Adrenal gland (tissue), 9 donors: ENCODE measurements at regions not wholly inside any gene's neighbourhood (a gene's known extent, or its start where the extent isn't known, plus 50 kb on each side); places are given as distances from the start of the nearest gene placed in this dataset.
A peak's percentile ranks its signal among the peaks of the same experiment; 100 is the strongest.

ENCODE experiments used
- DNase-seq, 7 donors: peaks; one replicate each; pipeline ENCODE4 v3.0.0-alpha.2; 2019 to 2020
- H3K27ac ChIP-seq, 5 donors: fragments of 200-600 bp; sonication (generic) in 4 of 5; 1 replicate in 3 of 5; 2 replicates in 2 of 5; pipeline versions ENCODE4 v1.5.1 to v1.8.0; 2016 to 2020; ENCODE audit warnings: mild to moderate bottlenecking in 1 of 5
- H3K27me3 ChIP-seq: fragments of 200-600 bp; 2 replicates; pipeline ENCODE4 v1.8.0; 2021
- H3K36me3 ChIP-seq, 2 donors: fragments of 200-600 bp; replicated peaks in 1 of 2; 1 replicate in 1 of 2; 2 replicates in 1 of 2; pipeline versions ENCODE4 v1.5.1 to v1.8.0; 2018 to 2022
- H3K4me1 ChIP-seq, 2 donors: fragments of 200-600 bp; replicated peaks in 1 of 2; 1 replicate in 1 of 2; 2 replicates in 1 of 2; pipeline versions ENCODE4 v1.5.1 to v1.8.0; 2018 to 2021
- H3K4me3 ChIP-seq, 4 donors: fragments of 200-600 bp; sonication (generic) in 3 of 4; one replicate each; pipeline ENCODE4 v1.5.1; 2016 to 2018
- H3K9me3 ChIP-seq, 3 donors: fragments of 200-600 bp; sonication (generic) in 1 of 3; replicated peaks in 1 of 3; 1 replicate in 2 of 3; 2 replicates in 1 of 3; pipeline versions ENCODE4 v1.5.1 to v1.8.0; 2016 to 2021
- CTCF ChIP-seq, 6 experiments: fragments of 450-650 bp in 4 of 6; fragments of 200-600 bp in 2 of 6; sonication (generic) in 1 of 6; IDR thresholded peaks; 1 replicate in 5 of 6; 2 replicates in 1 of 6; pipeline versions ENCODE4 v1.5.1 to v1.8.0; 2016 to 2021; ENCODE audit warnings: antibody characterized with exemption in 6 of 6, mild to moderate bottlenecking in 2 of 6, moderate library complexity in 1 of 6
- POLR2A ChIP-seq, 2 donors: fragments of 450-650 bp; IDR thresholded peaks; one replicate each; pipeline ENCODE4 v1.6.1; 2017; ENCODE audit warnings: antibody characterized with exemption in 2 of 2, mild to moderate bottlenecking in 2 of 2, moderate library complexity in 1 of 2
- WGBS, 4 donors: extraction: QIAGEN DNeasy Blood & Tissue Kit in 2 of 4; methylation state at CpG; one replicate each; pipeline versions ENCODE4 v1.1.5 to v1.1.7; 2013 to 2017; 5-methylcytosine and 5-hydroxymethylcytosine counted together
- intact Hi-C, 2 donors: fragments of 100-400 bp; cut with DNase I; formaldehyde crosslinking; loops; one replicate each; pipeline versions ENCODE4 v1.14.1 to v1.15.0; 2022 to 2023
- donor health status: healthy with polysubstance abuse.
- donor health status: Bipolar disorder and iron deficiency.
- donor health status: DM: yes; HTN: yes; CAD: no.
- donor health status: DM: no; HTN: no; CAD: no.
- donor health status: DM: no; HTN: no; CAD: no.

- H3K36me3 ChIP-seq = no peaks in the 10 kb centered on the region
- H3K9me3 ChIP-seq = no peaks in the 10 kb centered on the region
- no peaks in the 10 kb centered on the region for H3K4me1 ChIP-seq
- intact Hi-C loops = no loop called here
- DNase-seq = no peak
- TF ChIP-seq POLR2A (IDR thresholded peaks at IDR 0.05) (no peak), CTCF (IDR thresholded peaks at IDR 0.05) (no peak)
- H3K4me3 ChIP-seq = no peak overlapping the region
- H3K27ac ChIP-seq = no peak overlapping the region
- 57 to 75% (median 63%) methylated on average over 1 of the region's 1 CpG for WGBS, 4 donors
- H3K27me3 ChIP-seq = peaks cover 7% of the 10 kb centered on the region
These were observed 515.5 kb downstream of the DMAC1 start for GRCh38 chr9:7284117-7284516.

- TF ChIP-seq CTCF (IDR thresholded peaks at IDR 0.05) (peak in 4 of 6 experiments; percentile 17 to 44 (median 24)), POLR2A (IDR thresholded peaks at IDR 0.05) (no peak)
- 62 to 71% (median 64%) methylated on average over 5 of the region's 5 CpGs for WGBS, 4 donors
- no peaks in the 10 kb centered on the region for H3K9me3 ChIP-seq
- H3K4me1 ChIP-seq = no peaks in the 10 kb centered on the region
- intact Hi-C loops = no loop called here
- no peak overlapping the region for H3K27ac ChIP-seq
- no peak for DNase-seq
- no peaks in the 10 kb centered on the region for H3K36me3 ChIP-seq
- peaks cover 7% of the 10 kb centered on the region for H3K27me3 ChIP-seq
- H3K4me3 ChIP-seq = no peak overlapping the region
These were observed 515.8 kb downstream of the KDM4C start for GRCh38 chr9:7273575-7273974.

GRCh38 chr9:7266911-7267595, 509.3 kb downstream of the KDM4C start:
- H3K36me3 ChIP-seq = no peaks in the 10 kb centered on the region
- H3K9me3 ChIP-seq = no peaks in the 10 kb centered on the region
- H3K4me1 ChIP-seq = no peaks in the 10 kb centered on the region
- peaks cover 12% of the 10 kb centered on the region for H3K27me3 ChIP-seq
- TF ChIP-seq POLR2A (IDR thresholded peaks at IDR 0.05) (no peak), CTCF (IDR thresholded peaks at IDR 0.05) (no peak)
- DNase-seq = peak in 4 of 7 donors; percentile 9 to 65 (median 16)
- no peak overlapping the region for H3K27ac ChIP-seq
- 49 to 58% (median 53%) methylated on average over 8 to 14 of the region's 14 CpGs for WGBS, 4 donors
- no peak overlapping the region for H3K4me3 ChIP-seq
- intact Hi-C loops = no loop called here

GRCh38 chr9:7265181-7265580, 507.4 kb downstream of the KDM4C start:
- Histone ChIP-seq H3K36me3 (no peaks in the 10 kb centered on the region), H3K27ac (no peak overlapping the region), H3K27me3 (peaks cover 12% of the 10 kb centered on the region), H3K9me3 (no peaks in the 10 kb centered on the region), H3K4me1 (no peaks in the 10 kb centered on the region), H3K4me3 (no peak overlapping the region)
- DNase-seq = no peak
- intact Hi-C loops = no loop called here
- TF ChIP-seq POLR2A (IDR thresholded peaks at IDR 0.05) (no peak), CTCF (IDR thresholded peaks at IDR 0.05) (no peak)
